ENCODE measurements at regions not wholly inside any gene's neighbourhood (a gene's known extent, or its start where the extent isn't known, plus 50 kb on each side); places are given as distances from the start of the nearest gene placed in this dataset.
"Not testable (repeated sequence)": the region's sequence is repeated elsewhere in the genome, so short reads cannot be mapped to it uniquely, and the experiment has no call there.

DNA sequence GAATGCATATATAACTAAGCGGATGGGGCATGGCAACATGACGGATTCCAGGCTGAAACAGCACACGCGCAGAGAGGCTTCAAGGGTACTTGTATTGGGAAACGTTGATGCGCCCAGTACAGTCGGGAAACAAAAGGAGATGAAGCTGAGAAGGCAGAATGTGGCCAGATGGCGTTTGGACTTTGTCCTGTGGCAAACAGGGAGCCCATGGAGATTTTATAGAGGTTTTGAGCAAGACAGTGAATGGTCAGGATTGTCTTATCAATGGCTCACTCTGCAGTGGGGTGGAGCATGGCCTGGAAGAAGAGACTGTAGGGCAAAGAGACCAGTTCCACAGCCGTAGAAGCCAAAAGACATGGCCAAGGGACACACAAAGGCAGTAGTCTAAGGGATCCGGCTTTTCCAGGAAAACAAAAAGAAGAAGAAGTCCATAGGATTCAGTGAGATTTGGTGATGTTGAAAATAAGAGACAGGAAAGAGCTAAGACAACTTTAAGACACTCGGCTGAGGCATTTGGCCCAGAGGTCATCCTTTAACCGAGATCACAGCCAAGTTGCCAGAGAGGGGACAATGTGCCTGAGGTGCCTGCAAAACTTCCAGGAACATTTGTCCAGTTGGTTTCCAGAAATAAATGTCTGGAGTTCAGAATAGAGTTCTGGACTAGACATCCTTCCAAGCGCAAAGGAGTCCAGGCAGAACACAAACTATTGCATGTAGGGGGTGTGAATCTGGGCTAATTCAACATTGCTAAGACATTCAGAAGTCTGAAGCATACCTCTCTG lies 123.0 kb upstream of the RREB1 start:
- no peak overlapping the region for H3K27ac Mint-ChIP-seq
- H3K9me3 Mint-ChIP-seq: no peaks in the 10 kb centered on the region
- no peaks in the 10 kb centered on the region for H3K4me1 Mint-ChIP-seq
- no peaks in the 10 kb centered on the region for H3K27me3 Mint-ChIP-seq
- H3K4me3 Mint-ChIP-seq: no peak overlapping the region
- no peaks in the 10 kb centered on the region for H3K36me3 Mint-ChIP-seq

DNA sequence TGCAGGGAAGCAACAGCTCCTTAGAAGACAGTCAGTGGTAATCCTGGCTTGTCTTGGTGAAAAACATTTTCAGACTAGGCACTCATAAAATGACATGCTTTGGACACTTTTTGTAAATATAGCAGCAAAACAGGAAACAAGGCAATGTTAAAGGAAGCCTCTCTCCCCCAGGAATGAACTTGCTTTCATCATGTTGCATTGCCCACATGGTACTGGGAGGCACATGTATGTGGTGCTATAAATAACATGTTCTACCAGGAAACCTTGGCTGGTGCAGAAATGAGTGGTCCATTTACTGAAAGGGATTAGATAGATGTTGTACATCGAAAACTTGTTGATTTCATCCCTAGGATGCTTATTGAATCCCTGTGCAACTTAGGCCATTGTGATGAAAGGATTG lies 121.4 kb upstream of the RREB1 start:
- Mint-ChIP-seq H3K27me3 (no peaks in the 10 kb centered on the region), H3K27ac (no peak overlapping the region), H3K4me1 (no peaks in the 10 kb centered on the region), H3K9me3 (no peaks in the 10 kb centered on the region), H3K4me3 (no peak overlapping the region), H3K36me3 (no peaks in the 10 kb centered on the region)

DNA sequence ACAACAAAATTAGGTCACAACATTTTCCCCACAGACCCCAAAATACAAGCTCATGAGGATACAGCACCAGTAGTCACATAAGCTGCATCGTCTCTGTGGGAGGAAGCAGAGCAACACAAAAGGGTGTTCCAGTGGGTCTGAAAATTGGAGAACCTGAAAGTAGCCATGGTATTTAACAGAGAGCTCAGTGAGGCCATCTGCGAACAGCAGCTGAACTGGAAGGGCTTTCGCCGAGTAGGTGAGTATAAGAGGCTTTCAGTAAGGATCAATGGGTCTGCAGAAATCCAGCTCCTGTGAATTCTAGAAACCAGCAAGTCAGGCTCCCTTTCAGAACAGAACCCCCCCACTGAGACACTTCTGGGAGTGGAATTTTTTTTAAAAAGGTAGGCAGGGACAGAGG lies 120.0 kb upstream of the RREB1 start:
- no peak overlapping the region for H3K4me3 Mint-ChIP-seq
- H3K36me3 Mint-ChIP-seq: no peaks in the 10 kb centered on the region
- no peaks in the 10 kb centered on the region for H3K4me1 Mint-ChIP-seq
- H3K27ac Mint-ChIP-seq: no peak overlapping the region
- no peaks in the 10 kb centered on the region for H3K9me3 Mint-ChIP-seq
- no peaks in the 10 kb centered on the region for H3K27me3 Mint-ChIP-seq

DNA sequence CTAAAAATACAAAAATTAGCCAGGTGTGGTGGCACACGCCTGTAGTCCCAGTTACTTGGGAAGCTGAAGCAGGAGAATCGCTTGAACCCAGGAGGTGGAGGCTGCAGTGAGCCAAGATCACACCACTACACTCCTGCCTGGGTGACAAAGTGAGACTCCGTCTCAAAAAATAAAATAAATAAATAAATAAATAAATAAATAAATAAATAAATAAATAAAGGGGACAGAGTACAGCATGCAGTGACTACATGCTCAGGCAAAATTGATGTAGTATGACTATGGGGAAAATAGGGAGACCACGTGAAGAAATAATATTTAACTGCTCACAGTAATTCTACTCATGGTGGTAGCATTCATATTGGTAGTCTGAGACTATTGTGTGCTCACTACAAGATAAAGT lies 117.7 kb upstream of the RREB1 start:
- H3K4me3 Mint-ChIP-seq, H3K27ac Mint-ChIP-seq: not testable (repeated sequence)

DNA sequence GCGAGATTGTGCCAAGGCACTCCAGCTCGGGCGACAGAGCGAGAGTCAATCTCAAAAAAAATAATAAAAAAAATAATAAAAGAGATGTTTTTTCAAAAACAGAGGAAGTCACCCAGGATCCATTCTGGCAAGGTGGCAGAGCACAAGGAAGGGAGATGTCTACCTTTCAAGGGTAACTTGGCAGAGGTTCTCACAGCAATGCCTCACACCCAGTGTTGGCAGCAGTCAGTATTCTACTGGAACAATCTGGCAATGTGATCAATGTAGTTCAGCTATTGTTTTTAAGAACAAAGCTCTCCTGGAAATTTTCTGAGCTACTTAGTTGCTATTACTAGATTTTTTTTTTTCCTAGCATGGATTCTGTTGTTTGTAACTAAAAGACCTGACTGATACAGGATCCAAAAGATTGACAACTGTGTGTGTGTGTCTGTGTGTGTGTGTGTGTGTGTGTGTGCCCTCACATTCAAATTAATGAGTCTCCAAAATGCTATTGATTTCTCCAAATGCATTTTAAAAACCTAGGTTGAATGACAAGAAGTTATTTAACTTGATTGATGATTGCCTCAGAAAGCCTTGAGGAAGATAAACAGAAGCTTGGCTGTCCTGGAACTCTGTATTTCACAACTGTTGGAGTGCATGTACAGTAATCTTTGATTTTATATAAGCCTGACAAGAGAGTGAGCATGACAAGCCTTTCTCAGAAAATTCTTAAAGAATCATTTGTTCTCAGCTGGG lies 114.1 kb upstream of the RREB1 start:
- H3K27ac Mint-ChIP-seq: no peak overlapping the region
- no peaks in the 10 kb centered on the region for H3K27me3 Mint-ChIP-seq
- no peaks in the 10 kb centered on the region for H3K4me1 Mint-ChIP-seq
- H3K9me3 Mint-ChIP-seq: no peaks in the 10 kb centered on the region
- H3K36me3 Mint-ChIP-seq: no peaks in the 10 kb centered on the region
- H3K4me3 Mint-ChIP-seq: no peak overlapping the region

More for the DNA sequence above, 117.7 kb upstream of the RREB1 start:
- H3K4me1 Mint-ChIP-seq, H3K9me3 Mint-ChIP-seq, H3K27me3 Mint-ChIP-seq, H3K36me3 Mint-ChIP-seq: not testable (repeated sequence)

DNA sequence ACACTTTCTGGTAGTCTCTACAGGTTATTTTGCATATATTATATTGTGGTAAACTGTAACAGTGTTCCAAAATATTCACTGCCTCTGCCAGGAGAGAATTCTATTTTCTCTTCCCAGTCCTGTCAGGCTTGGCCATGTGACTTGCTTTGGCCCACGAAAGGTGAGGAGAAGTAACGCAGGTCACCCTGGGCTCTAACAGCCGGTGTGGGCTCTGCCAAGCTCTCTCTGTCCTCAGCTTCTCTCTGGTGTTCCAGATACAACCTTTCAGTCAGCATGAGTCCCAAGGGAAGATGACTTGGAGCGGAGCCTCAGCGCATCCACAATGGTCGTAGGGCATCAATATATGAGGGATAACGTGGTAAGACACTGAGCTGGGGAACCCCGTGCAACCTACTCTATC lies 113.0 kb upstream of the RREB1 start:
- H3K36me3 Mint-ChIP-seq: no peaks in the 10 kb centered on the region
- no peak overlapping the region for H3K4me3 Mint-ChIP-seq
- H3K27me3 Mint-ChIP-seq: no peaks in the 10 kb centered on the region
- H3K4me1 Mint-ChIP-seq: no peaks in the 10 kb centered on the region
- no peak overlapping the region for H3K27ac Mint-ChIP-seq
- H3K9me3 Mint-ChIP-seq: no peaks in the 10 kb centered on the region

DNA sequence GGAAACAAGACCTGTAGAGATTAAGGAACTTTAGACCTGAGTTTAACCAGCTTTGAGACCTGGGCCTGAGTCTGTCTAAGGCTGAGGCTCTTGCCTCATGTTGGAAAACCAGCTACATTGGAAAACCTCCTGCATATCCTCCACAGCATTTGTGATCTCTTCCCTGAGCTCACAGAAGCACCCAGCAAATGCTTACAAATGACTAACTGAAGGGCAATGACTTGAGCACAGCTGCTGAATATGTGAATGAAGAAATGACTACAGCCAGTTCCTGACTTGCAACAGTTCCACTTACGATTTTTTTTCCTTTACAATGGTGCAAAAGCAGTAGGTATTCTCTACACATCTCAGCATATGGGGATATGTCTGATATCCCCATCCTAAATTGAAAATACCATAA lies 112.4 kb upstream of the RREB1 start:
- Mint-ChIP-seq H3K27ac (no peak overlapping the region), H3K36me3 (no peaks in the 10 kb centered on the region), H3K4me3 (no peak overlapping the region), H3K9me3 (no peaks in the 10 kb centered on the region), H3K27me3 (no peaks in the 10 kb centered on the region), H3K4me1 (no peaks in the 10 kb centered on the region)

DNA sequence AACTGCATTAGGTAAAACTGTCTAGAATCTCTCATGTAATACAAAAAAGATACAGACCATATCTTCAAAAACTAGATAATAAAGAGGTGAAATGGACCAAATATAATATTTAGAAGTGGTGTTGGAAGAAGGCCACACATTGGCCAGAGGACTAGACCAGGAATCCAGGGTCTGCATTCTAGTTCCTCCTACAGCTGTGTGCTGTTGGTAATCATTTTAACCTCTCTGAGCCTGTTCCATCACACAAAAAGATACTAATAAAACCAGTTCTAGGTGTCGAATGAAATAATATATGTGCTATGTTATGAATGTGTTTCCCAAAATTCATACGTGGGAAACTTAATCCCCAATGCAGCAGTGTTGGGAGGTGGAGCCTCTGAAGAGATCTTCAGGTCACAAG lies 111.6 kb upstream of the RREB1 start:
- Mint-ChIP-seq H3K36me3 (no peaks in the 10 kb centered on the region), H3K27ac (no peak overlapping the region), H3K4me1 (no peaks in the 10 kb centered on the region), H3K27me3 (no peaks in the 10 kb centered on the region), H3K9me3 (no peaks in the 10 kb centered on the region), H3K4me3 (no peak overlapping the region)

DNA sequence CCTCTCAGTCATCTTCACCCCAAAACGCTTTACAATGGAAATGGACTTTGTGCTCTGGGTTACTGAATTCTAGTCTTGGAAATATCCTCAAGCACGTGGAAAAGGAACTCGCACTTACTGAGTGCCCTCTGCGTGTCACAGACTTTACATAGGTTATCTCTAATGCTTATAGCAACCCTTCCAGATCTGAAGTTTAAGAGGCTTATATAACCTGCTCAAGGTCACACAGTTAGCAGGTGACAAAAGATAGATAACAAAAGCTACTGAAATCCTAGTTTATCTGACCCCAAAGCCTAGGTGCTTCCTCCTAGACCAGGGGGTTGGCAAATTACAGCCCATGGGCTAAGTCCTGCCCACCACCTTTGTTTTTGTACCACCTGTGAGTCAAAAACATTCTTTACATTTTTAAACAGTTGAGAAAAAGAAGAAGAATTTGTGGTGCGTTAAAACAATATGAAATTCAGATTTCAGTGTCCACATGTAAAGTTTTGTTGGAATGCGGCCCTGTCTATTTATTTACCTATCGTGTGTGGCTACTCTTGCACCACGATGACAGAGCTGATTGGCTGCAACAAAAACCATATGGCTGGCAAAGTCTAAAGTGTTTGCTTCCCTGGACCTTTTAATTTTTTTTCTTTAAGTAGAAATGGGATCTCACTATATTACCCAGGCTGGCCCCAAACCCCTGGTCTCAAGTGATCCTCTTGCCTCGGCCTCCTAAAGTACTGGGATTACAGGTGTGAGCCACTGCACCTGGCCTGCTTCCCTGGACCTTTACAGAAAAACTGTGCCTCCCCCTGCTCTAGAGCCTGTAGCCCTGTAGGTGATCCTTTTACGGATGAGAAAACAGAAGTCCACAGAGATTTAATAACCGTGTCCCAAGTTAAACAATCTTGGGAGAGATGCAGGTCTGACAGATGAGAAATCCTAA lies 110.2 kb upstream of the RREB1 start:
- Mint-ChIP-seq H3K4me1 (no peaks in the 10 kb centered on the region), H3K27ac (no peak overlapping the region), H3K27me3 (no peaks in the 10 kb centered on the region), H3K9me3 (no peaks in the 10 kb centered on the region), H3K36me3 (no peaks in the 10 kb centered on the region), H3K4me3 (no peak overlapping the region)

DNA sequence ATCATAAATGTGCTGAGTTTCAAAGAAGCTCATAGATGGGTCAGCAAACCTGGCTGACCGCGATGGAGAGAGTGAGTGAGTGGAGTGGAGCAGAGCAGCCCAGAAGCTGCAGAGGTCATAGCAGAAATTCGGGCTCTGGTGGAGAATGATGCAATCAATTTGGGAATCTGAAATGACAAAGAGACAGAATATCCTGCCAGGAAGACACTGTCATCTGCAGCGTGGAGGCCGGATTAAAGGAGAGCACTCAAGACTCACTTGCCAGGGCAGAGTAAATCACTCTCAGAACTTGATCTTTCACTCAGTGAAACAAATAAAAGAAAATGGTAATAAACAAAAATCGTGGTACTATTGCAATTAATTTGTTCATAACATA lies 109.6 kb upstream of the RREB1 start:
- H3K4me3 Mint-ChIP-seq: no peak overlapping the region
- no peaks in the 10 kb centered on the region for H3K9me3 Mint-ChIP-seq

DNA sequence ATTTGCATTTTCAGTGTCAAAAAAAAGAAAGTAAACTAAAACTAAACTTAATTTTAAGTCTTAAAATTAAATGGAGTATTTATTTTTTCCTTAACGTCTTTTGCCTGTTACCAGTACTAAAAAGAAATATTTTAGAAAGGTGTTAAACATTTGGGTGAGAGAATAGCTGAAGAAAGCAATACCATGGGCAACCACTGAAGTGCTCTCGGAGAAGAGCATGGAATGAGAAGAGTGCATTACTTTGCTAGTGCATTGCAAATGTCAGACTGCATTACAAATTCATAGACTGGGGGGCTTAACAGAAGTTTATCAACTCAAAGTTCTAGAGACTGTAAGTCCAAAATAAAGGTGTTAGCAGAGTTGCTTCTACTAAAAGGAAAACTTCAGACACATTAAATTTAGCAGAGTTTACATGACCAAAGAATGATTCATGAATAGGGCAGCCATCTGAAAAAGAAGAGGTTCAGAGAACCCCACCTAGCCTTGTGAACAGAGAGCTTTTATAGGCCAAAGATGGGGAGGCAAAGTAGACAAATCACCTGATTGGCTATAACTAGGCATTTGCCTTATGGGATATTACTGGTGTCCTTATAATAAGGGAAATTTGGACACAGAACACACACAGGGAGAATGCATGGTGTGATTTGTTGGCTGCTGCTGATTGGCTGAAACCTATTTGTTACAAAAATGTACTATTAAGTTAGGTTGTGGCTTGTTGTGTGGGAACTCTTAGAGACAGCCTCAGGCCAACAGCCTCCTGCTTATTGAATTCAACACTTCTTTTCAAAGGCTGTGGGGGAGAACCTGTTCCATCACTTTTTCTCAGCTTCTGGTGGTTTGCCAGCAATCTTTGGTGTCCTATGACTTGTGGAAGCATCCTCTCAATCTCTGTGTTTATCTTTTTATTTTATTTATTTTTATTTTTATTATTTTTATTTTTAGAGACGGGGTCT lies 106.7 kb upstream of the RREB1 start:
- no peak overlapping the region for H3K27ac Mint-ChIP-seq
- H3K36me3 Mint-ChIP-seq: no peaks in the 10 kb centered on the region
- H3K4me1 Mint-ChIP-seq: peaks cover 4% of the 10 kb centered on the region
- H3K4me3 Mint-ChIP-seq: no peak overlapping the region
- H3K9me3 Mint-ChIP-seq: no peaks in the 10 kb centered on the region
- peaks cover 1% of the 10 kb centered on the region for H3K27me3 Mint-ChIP-seq

More for the DNA sequence above, 109.6 kb upstream of the RREB1 start:
- no peaks in the 10 kb centered on the region for H3K36me3 Mint-ChIP-seq
- H3K27me3 Mint-ChIP-seq: no peaks in the 10 kb centered on the region
- H3K27ac Mint-ChIP-seq: no peak overlapping the region
- no peaks in the 10 kb centered on the region for H3K4me1 Mint-ChIP-seq

DNA sequence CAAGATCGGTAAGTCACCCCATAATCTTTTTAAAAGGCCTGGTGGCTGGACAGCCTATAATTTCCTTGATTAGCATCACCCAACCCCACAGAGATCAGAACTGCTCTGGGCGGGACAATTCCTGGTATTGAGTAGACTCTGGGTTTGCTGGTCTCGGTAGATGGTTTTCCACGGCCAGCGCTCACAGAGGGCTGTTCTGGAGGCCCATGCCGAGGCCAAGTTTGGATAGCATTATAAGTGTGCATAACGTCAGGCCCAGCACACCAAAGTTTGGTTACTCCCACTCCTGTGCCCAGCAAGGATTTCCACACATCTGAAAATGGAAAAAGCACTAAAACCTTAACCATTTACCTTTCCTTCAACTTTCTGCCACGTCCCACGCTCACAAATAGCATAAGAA lies 104.7 kb upstream of the RREB1 start:
- peaks cover 1% of the 10 kb centered on the region for H3K27me3 Mint-ChIP-seq
- H3K9me3 Mint-ChIP-seq: no peaks in the 10 kb centered on the region
- no peaks in the 10 kb centered on the region for H3K36me3 Mint-ChIP-seq
- no peak overlapping the region for H3K4me3 Mint-ChIP-seq
- no peak overlapping the region for H3K27ac Mint-ChIP-seq
- peaks cover 8% of the 10 kb centered on the region for H3K4me1 Mint-ChIP-seq

DNA sequence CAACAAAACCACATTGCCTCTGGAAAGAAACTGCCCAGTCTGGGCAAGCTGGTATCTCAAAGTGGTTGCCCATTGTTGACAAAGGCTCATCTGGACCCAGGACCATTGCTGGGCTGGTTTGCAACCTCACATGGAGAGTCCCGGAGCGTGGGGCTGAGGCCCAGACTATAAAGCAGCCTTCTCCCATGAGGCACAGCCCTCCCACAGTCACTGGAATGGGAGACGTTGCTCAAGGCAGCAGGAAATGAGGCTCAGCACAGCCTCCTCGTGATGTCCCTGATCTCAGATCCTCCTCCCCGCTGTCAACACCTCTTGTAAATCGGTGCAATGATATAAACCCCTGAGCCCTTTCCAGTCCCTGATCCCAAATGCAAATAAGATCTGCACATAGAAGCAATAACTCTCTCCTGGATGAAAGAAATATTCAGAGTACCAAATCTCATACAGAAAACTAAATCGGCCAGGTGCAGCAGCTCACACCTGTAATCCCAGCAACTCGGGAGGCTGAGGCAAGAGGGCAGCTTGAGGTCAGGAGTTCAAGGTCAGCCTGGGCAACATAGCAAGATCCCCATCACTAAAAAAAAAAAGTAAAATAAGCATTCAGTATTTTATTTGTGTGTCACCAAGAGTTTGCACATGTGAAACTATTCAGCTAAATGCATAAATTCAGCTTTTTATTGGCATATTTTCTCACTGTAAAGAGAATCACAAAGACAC lies 103.0 kb upstream of the RREB1 start:
- Mint-ChIP-seq H3K9me3 (no peaks in the 10 kb centered on the region), H3K4me1 (peaks cover 8% of the 10 kb centered on the region), H3K27ac (no peak overlapping the region), H3K36me3 (no peaks in the 10 kb centered on the region), H3K27me3 (peaks cover 1% of the 10 kb centered on the region), H3K4me3 (no peak overlapping the region)

DNA sequence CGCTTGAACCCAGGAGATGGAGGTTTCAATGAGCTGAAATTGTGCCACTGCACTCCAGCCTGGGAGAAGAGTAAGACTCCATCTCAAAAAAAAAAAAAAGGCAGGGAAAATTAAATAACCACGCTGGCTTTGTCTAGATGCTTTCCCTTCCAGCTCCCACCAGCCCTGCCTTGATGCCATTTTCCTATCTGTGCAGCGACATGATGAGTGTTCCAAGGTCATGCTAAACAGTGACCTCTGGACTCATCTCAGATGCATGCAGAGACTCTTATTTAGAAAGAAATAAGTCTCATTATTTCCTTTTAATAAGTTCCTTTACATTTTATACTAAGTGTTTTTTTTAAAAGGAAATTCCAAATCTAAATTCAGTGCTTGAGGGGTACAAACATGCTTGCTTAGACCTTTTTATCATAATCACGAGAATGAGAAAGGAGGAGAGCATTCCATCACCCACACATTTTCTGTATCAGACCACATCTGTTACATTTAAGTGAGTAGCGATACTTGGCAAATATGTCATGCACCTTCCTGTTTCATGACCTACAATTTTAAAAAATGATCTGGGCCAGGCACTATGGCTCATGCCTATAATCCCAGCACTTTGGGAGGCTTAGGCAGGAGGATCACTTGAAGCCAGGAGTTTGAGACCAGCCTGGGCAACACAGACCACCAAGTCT lies 101.1 kb upstream of the RREB1 start:
- Mint-ChIP-seq H3K4me1 (peaks cover 8% of the 10 kb centered on the region), H3K36me3 (no peaks in the 10 kb centered on the region), H3K27me3 (peaks cover 1% of the 10 kb centered on the region), H3K9me3 (no peaks in the 10 kb centered on the region), H3K4me3 (no peak overlapping the region), H3K27ac (no peak overlapping the region)

Data from activated naive CD4-positive, alpha-beta T cell treated with anti-CD3 and anti-CD28 coated beads, Interleukin-2, amount 50 U/mL, for 24 hours (primary cell).